ENCODE measurements at regions not wholly inside any gene's neighbourhood (a gene's known extent, or its start where the extent isn't known, plus 50 kb on each side); places are given as distances from the start of the nearest gene placed in this dataset.

DNA sequence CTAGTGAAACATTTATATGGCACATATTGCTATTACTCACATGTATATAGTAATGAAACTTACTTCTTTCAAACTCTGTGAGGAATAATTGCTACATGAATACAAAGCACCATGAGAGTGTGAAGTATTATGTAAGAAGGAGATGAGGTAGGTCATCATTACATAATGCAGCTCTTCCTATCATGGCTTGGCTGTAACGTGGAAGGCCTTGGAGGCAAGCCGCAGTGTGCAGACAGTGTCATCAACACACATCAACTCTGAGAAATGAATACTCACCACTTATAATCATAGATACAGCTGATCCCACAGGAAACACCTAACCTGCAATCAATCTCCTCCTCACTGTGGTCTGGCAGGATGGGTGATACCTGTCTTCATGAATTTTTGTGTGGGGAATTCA is 49.9 kb upstream of the CCDC91 start:
- H3K9ac ChIP-seq = no peak overlapping the region
- no peak overlapping the region for H3K4me3 ChIP-seq
- no peak overlapping the region for H3K27ac ChIP-seq
- no peak for TF ChIP-seq Cebpa-rat (IDR thresholded peaks at IDR 0.05)
- no peaks in the 10 kb centered on the region for H3K4me1 ChIP-seq
- H3K9me3 ChIP-seq (replicated peaks in 1 of 11) = no peaks in the 10 kb centered on the region
- H3K27me3 ChIP-seq = no peaks in the 10 kb centered on the region
- H3K4me2 ChIP-seq = no peak overlapping the region
- no peaks in the 10 kb centered on the region for H4K20me1 ChIP-seq
- H3K36me3 ChIP-seq = no peaks in the 10 kb centered on the region

Measured in BLaER1 treated with 17β-estradiol and CSF1 and Interleukin-3, amounts not matched to agents 10 nM and 100 nM (cell line).